ENCODE measurements at regions not wholly inside any gene's neighbourhood (a gene's known extent, or its start where the extent isn't known, plus 50 kb on each side); places are given as distances from the start of the nearest gene placed in this dataset.

DNA sequence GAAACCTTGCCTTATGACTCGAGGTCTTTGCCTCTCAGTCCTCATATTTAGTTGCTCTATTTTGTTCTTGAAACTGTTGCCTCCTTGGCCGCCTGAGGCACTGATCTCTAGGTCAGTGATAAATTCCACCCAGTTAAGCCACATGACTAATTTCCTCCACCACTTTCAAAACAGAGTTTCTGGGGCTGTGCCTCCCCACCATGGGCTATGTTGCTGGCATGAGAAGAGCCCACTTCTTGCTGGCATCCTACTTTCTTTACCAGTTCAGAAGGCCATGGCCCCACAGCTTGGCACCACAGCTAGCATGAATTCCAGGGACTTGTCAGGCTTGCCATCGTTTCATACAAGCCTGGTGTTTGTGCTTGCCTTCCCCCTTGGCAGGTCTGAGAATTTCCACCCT is 361.4 kb upstream of the JAG1 start:
- H3K27ac ChIP-seq (ENCODE audit: low read length, poor library complexity, severe bottlenecking), result no peak overlapping the region
- no peaks in the 10 kb centered on the region for H3K79me1 ChIP-seq (replicated peaks; ENCODE audit: low read length, poor library complexity, severe bottlenecking)
- no peak for DNase-seq
- no peak overlapping the region for H2BK120ac ChIP-seq (ENCODE audit: low read depth, low read length)
- H2AFZ ChIP-seq (ENCODE audit: low read depth, low read length), result no peak overlapping the region
- peak overlapping the region in 1 of 2 experiments; percentile 14 for H3K14ac ChIP-seq (ENCODE audit: low read length in 2 of 2)
- no peak overlapping the region for H3K23ac ChIP-seq (ENCODE audit: low read length in 2 of 2)
- WGBS, result 68% methylated on average over 3 of the region's 3 CpGs
- no peak overlapping the region for H2BK15ac ChIP-seq (ENCODE audit: low read depth, poor library complexity, severe bottlenecking)
- H3K9ac ChIP-seq (ENCODE audit: low read length), result no peak overlapping the region
- no peak overlapping the region for H2AK5ac ChIP-seq (ENCODE audit: low read length, severe bottlenecking)
- H3K4me2 ChIP-seq (ENCODE audit: low read length, poor library complexity, severe bottlenecking), result no peak overlapping the region
- H3K4ac ChIP-seq (ENCODE audit: low read depth in 1 of 2, low read length in 2 of 2), result no peak overlapping the region
- H4K8ac ChIP-seq (ENCODE audit: low read length), result no peak overlapping the region
- H2BK5ac ChIP-seq (ENCODE audit: low read depth, low read length, poor library complexity, severe bottlenecking), result no peak overlapping the region
- H3K4me3 ChIP-seq (ENCODE audit: insufficient read depth in 1 of 2, low read depth in 1 of 2, low read length in 2 of 2), result no peak overlapping the region
- H3K9me3 ChIP-seq (ENCODE audit: control insufficient read depth, low read length), result peaks cover 2% of the 10 kb centered on the region
- no peak overlapping the region for H2BK12ac ChIP-seq (ENCODE audit: low read length in 2 of 2)
- no peaks in the 10 kb centered on the region for H3K27me3 ChIP-seq (ENCODE audit: control insufficient read depth in 1 of 2, insufficient read depth in 1 of 2, low read length in 2 of 2)
- no peaks in the 10 kb centered on the region for H3K4me1 ChIP-seq (ENCODE audit: control insufficient read depth, insufficient read depth, low read depth, low read length)
- H3K18ac ChIP-seq (ENCODE audit: low read depth in 1 of 2, low read length in 2 of 2), result peak overlapping the region in 1 of 2 experiments; percentile 21
- H3K36me3 ChIP-seq (ENCODE audit: control insufficient read depth in 1 of 2, insufficient read depth in 2 of 2, low read depth in 1 of 2, low read length in 2 of 2), result no peaks in the 10 kb centered on the region
- H4K91ac ChIP-seq (ENCODE audit: low read length), result no peak overlapping the region

DNA sequence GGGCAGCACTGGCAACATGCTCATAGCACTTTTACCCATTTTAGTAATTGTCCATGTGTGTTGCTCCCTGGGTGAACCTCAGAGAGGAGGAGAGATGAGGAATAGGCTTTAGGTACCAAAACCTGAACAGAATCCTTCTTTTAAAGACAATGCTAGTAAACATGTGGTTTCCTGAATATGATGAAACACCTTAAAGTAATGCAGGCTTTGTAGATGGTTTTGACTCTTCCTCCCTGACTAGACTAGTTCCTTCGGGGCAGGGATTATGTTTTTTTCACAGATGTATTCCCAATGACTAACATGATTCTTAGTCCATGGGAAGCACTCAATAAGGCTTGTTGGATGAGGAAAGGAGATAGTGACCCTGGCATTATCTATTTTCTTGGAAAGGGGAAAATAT is 367.6 kb upstream of the JAG1 start:
- H3K18ac ChIP-seq (ENCODE audit: low read depth in 1 of 2, low read length in 2 of 2), result no peak overlapping the region
- H3K9me3 ChIP-seq (ENCODE audit: control insufficient read depth, low read length), result no peaks in the 10 kb centered on the region
- no peak for DNase-seq
- no peak overlapping the region for H3K4ac ChIP-seq (ENCODE audit: low read depth in 1 of 2, low read length in 2 of 2)
- no peak overlapping the region for H3K4me2 ChIP-seq (ENCODE audit: low read length, poor library complexity, severe bottlenecking)
- no peak overlapping the region for H4K8ac ChIP-seq (ENCODE audit: low read length)
- no peaks in the 10 kb centered on the region for H3K79me1 ChIP-seq (replicated peaks; ENCODE audit: low read length, poor library complexity, severe bottlenecking)
- 67% methylated on average over 1 of the region's 1 CpG for WGBS
- no peaks in the 10 kb centered on the region for H3K4me1 ChIP-seq (ENCODE audit: control insufficient read depth, insufficient read depth, low read depth, low read length)
- H3K36me3 ChIP-seq (ENCODE audit: control insufficient read depth in 1 of 2, insufficient read depth in 2 of 2, low read depth in 1 of 2, low read length in 2 of 2), result no peaks in the 10 kb centered on the region
- H2BK12ac ChIP-seq (ENCODE audit: low read length in 2 of 2), result no peak overlapping the region
- H2BK5ac ChIP-seq (ENCODE audit: low read depth, low read length, poor library complexity, severe bottlenecking), result no peak overlapping the region
- no peak overlapping the region for H3K14ac ChIP-seq (ENCODE audit: low read length in 2 of 2)
- H4K91ac ChIP-seq (ENCODE audit: low read length), result no peak overlapping the region
- no peak overlapping the region for H2BK15ac ChIP-seq (ENCODE audit: low read depth, poor library complexity, severe bottlenecking)
- no peaks in the 10 kb centered on the region for H3K27me3 ChIP-seq (ENCODE audit: control insufficient read depth in 1 of 2, insufficient read depth in 1 of 2, low read length in 2 of 2)
- no peak overlapping the region for H3K27ac ChIP-seq (ENCODE audit: low read length, poor library complexity, severe bottlenecking)
- H3K9ac ChIP-seq (ENCODE audit: low read length), result no peak overlapping the region
- no peak overlapping the region for H2BK120ac ChIP-seq (ENCODE audit: low read depth, low read length)
- H3K23ac ChIP-seq (ENCODE audit: low read length in 2 of 2), result no peak overlapping the region
- no peak overlapping the region for H3K4me3 ChIP-seq (ENCODE audit: insufficient read depth in 1 of 2, low read depth in 1 of 2, low read length in 2 of 2)
- H2AK5ac ChIP-seq (ENCODE audit: low read length, severe bottlenecking), result no peak overlapping the region
- no peak overlapping the region for H2AFZ ChIP-seq (ENCODE audit: low read depth, low read length)

DNA sequence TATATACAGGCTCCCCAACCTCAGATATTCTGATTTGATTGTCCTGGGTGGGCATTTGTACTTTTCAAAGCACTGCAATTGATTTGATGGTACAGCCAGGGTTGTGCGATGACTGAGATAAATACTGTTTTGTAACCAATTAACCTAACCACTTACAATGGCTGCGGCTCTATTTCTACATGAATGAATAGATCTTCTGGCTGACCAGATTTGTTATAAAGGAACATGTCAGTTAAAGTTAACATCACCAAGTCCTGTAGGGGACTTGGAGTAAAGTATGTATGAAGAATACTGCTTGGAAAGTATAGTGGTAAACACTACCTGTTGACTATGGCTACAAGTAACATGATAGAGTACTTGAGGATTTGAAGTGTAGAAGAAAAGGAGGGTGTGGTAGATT is 369.2 kb upstream of the JAG1 start:
- no peak overlapping the region for H4K91ac ChIP-seq (ENCODE audit: low read length)
- no peak overlapping the region for H3K4ac ChIP-seq (ENCODE audit: low read depth in 1 of 2, low read length in 2 of 2)
- H3K36me3 ChIP-seq (ENCODE audit: control insufficient read depth in 1 of 2, insufficient read depth in 2 of 2, low read depth in 1 of 2, low read length in 2 of 2), result no peaks in the 10 kb centered on the region
- DNase-seq, result no peak
- no peak overlapping the region for H3K23ac ChIP-seq (ENCODE audit: low read length in 2 of 2)
- no peaks in the 10 kb centered on the region for H3K79me1 ChIP-seq (replicated peaks; ENCODE audit: low read length, poor library complexity, severe bottlenecking)
- H2BK120ac ChIP-seq (ENCODE audit: low read depth, low read length), result no peak overlapping the region
- H3K18ac ChIP-seq (ENCODE audit: low read depth in 1 of 2, low read length in 2 of 2), result no peak overlapping the region
- H2BK12ac ChIP-seq (ENCODE audit: low read length in 2 of 2), result no peak overlapping the region
- no peaks in the 10 kb centered on the region for H3K4me1 ChIP-seq (ENCODE audit: control insufficient read depth, insufficient read depth, low read depth, low read length)
- H3K27me3 ChIP-seq (ENCODE audit: control insufficient read depth in 1 of 2, insufficient read depth in 1 of 2, low read length in 2 of 2), result no peaks in the 10 kb centered on the region
- H3K9ac ChIP-seq (ENCODE audit: low read length), result no peak overlapping the region
- H2AK5ac ChIP-seq (ENCODE audit: low read length, severe bottlenecking), result no peak overlapping the region
- H3K4me2 ChIP-seq (ENCODE audit: low read length, poor library complexity, severe bottlenecking), result no peak overlapping the region
- H3K14ac ChIP-seq (ENCODE audit: low read length in 2 of 2), result no peak overlapping the region
- WGBS, result 100% methylated on average over 1 of the region's 2 CpGs
- H2BK15ac ChIP-seq (ENCODE audit: low read depth, poor library complexity, severe bottlenecking), result no peak overlapping the region
- no peak overlapping the region for H2AFZ ChIP-seq (ENCODE audit: low read depth, low read length)
- no peak overlapping the region for H3K27ac ChIP-seq (ENCODE audit: low read length, poor library complexity, severe bottlenecking)
- no peak overlapping the region for H2BK5ac ChIP-seq (ENCODE audit: low read depth, low read length, poor library complexity, severe bottlenecking)
- no peak overlapping the region for H4K8ac ChIP-seq (ENCODE audit: low read length)
- H3K4me3 ChIP-seq (ENCODE audit: insufficient read depth in 1 of 2, low read depth in 1 of 2, low read length in 2 of 2), result no peak overlapping the region
- H3K9me3 ChIP-seq (ENCODE audit: control insufficient read depth, low read length), result no peaks in the 10 kb centered on the region

DNA sequence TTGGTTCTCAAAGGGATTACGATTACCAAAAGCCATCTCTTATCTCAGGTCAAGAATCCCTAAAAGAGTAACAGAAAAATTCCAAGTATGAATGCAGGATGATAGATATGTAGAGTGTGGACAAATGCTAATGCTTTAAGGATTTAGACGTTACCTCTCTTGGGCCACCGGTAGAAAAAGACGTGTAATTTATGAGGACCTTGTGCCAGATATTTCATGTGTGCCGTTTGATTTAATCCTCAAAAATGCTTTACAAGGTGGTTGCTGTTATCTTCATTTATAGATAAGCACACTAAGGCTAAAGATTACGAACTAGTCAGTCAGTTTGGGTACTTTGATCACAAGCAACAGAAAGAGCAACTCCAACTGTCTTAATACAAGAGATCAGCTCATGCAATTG is 370.8 kb upstream of the JAG1 start:
- Histone ChIP-seq H3K4me1 (ENCODE audit: control insufficient read depth, insufficient read depth, low read depth, low read length) (no peaks in the 10 kb centered on the region), H3K18ac (ENCODE audit: low read depth in 1 of 2, low read length in 2 of 2) (no peak overlapping the region), H2BK120ac (ENCODE audit: low read depth, low read length) (no peak overlapping the region), H3K27ac (ENCODE audit: low read length, poor library complexity, severe bottlenecking) (no peak overlapping the region), H2AK5ac (ENCODE audit: low read length, severe bottlenecking) (no peak overlapping the region), H2AFZ (ENCODE audit: low read depth, low read length) (no peak overlapping the region), H3K79me1 (replicated peaks; ENCODE audit: low read length, poor library complexity, severe bottlenecking) (no peaks in the 10 kb centered on the region), H3K9me3 (ENCODE audit: control insufficient read depth, low read length) (no peaks in the 10 kb centered on the region), H4K91ac (ENCODE audit: low read length) (no peak overlapping the region), H3K27me3 (ENCODE audit: control insufficient read depth in 1 of 2, insufficient read depth in 1 of 2, low read length in 2 of 2) (no peaks in the 10 kb centered on the region), H3K36me3 (ENCODE audit: control insufficient read depth in 1 of 2, insufficient read depth in 2 of 2, low read depth in 1 of 2, low read length in 2 of 2) (no peaks in the 10 kb centered on the region), H2BK12ac (ENCODE audit: low read length in 2 of 2) (no peak overlapping the region), H4K8ac (ENCODE audit: low read length) (no peak overlapping the region), H2BK15ac (ENCODE audit: low read depth, poor library complexity, severe bottlenecking) (no peak overlapping the region), H3K14ac (ENCODE audit: low read length in 2 of 2) (no peak overlapping the region), H3K9ac (ENCODE audit: low read length) (no peak overlapping the region), H2BK5ac (ENCODE audit: low read depth, low read length, poor library complexity, severe bottlenecking) (no peak overlapping the region), H3K4ac (ENCODE audit: low read depth in 1 of 2, low read length in 2 of 2) (no peak overlapping the region), H3K23ac (ENCODE audit: low read length in 2 of 2) (no peak overlapping the region), H3K4me3 (ENCODE audit: insufficient read depth in 1 of 2, low read depth in 1 of 2, low read length in 2 of 2) (no peak overlapping the region), H3K4me2 (ENCODE audit: low read length, poor library complexity, severe bottlenecking) (no peak overlapping the region)
- 88% methylated on average over 4 of the region's 6 CpGs for WGBS
- DNase-seq, result no peak

All from mesenchymal stem cell (in vitro differentiated cells and primary cell).